ENCODE measurements at regions not wholly inside any gene's neighbourhood (a gene's known extent, or its start where the extent isn't known, plus 50 kb on each side); places are given as distances from the start of the nearest gene placed in this dataset.

DNA sequence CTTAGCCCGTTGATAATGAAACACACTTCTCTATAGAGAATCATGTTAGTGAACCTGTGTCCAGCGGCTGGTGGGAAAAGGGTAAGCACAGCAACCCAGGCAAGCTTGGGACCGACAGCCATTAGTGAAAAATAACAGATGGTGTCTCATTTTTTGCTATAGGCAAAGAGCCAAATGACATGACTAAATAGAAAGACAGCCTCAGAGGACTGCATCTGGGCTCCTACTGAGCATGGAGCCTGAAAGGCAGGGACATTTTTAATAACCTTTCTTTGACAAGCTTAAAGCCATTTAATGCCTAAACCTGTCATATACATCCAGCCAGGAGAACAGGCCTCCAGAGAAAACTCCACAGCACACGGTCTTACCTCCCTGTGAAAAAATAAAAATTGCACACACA is 67.0 kb downstream of the FANCF start:
- Histone ChIP-seq H3K27ac (ENCODE audit: low read depth in 1 of 2, low read length in 1 of 2) (no peak overlapping the region), H3K27me3 (ENCODE audit: control insufficient read depth in 3 of 3, insufficient read depth in 3 of 3, low read length in 2 of 3) (no peaks in the 10 kb centered on the region), H3K9me3 (ENCODE audit: control insufficient read depth in 4 of 4, insufficient read depth in 3 of 4, low read length in 3 of 4) (no peaks in the 10 kb centered on the region), H3K4me3 (no peak overlapping the region), H3K36me3 (ENCODE audit: control insufficient read depth in 4 of 4, insufficient read depth in 4 of 4, low read length in 4 of 4) (no peaks in the 10 kb centered on the region), H3K4me1 (ENCODE audit: control insufficient read depth in 5 of 5, insufficient read depth in 5 of 5, low read length in 5 of 5) (peaks cover 0 to 5% (median 0%) of the 10 kb centered on the region in 5 donors), H3K9ac (ENCODE audit: insufficient read depth in 1 of 2, low read length in 2 of 2) (no peak overlapping the region)
- ATAC-seq (ENCODE audit: insufficient read depth, low FRiP score) (no peak), DNase-seq (peak in 1 of 3 donors; percentile 47)
- WGBS, 2 donors, result 67 to 69% methylated on average over 4 of the region's 4 CpGs
- TF ChIP-seq, protein P1, sequence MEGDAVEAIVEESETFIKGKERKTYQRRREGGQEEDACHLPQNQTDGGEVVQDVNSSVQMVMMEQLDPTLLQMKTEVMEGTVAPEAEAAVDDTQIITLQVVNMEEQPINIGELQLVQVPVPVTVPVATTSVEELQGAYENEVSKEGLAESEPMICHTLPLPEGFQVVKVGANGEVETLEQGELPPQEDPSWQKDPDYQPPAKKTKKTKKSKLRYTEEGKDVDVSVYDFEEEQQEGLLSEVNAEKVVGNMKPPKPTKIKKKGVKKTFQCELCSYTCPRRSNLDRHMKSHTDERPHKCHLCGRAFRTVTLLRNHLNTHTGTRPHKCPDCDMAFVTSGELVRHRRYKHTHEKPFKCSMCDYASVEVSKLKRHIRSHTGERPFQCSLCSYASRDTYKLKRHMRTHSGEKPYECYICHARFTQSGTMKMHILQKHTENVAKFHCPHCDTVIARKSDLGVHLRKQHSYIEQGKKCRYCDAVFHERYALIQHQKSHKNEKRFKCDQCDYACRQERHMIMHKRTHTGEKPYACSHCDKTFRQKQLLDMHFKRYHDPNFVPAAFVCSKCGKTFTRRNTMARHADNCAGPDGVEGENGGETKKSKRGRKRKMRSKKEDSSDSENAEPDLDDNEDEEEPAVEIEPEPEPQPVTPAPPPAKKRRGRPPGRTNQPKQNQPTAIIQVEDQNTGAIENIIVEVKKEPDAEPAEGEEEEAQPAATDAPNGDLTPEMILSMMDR (IDR thresholded peaks at IDR 0.05; ENCODE audit: control extremely low read depth, extremely low read depth), result no peak

DNA sequence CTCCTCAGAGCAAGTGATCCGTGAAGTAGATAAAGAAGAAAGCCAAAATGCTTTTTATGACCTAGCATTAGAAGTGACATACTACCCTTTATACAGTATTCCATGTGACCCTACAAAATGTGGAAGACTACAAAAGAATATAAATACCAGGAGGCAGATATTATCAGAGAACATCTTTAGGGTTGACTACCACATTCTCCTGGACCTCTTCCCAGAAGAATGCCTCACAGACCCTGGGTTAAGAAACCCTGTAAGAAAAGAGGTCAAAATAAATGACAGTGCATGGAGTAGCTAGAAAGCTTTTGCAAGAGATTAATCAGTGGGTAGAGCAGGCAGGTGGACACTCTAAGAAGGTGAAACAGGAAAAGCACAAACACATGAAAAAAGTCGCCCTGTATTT is 69.2 kb downstream of the FANCF start:
- TF ChIP-seq, protein P1 (IDR thresholded peaks at IDR 0.05; ENCODE audit: control extremely low read depth, extremely low read depth), result no peak
- no peak overlapping the region for H3K9ac ChIP-seq (ENCODE audit: insufficient read depth in 1 of 2, low read length in 2 of 2)
- ATAC-seq (ENCODE audit: insufficient read depth, low FRiP score) (no peak), DNase-seq (no peak)
- H3K4me3 ChIP-seq, result no peak overlapping the region
- H3K9me3 ChIP-seq (ENCODE audit: control insufficient read depth in 4 of 4, insufficient read depth in 3 of 4, low read length in 3 of 4), result no peaks in the 10 kb centered on the region
- H3K4me1 ChIP-seq (ENCODE audit: control insufficient read depth in 5 of 5, insufficient read depth in 5 of 5, low read length in 5 of 5), result peaks cover 0 to 5% (median 0%) of the 10 kb centered on the region in 5 donors
- H3K36me3 ChIP-seq (ENCODE audit: control insufficient read depth in 4 of 4, insufficient read depth in 4 of 4, low read length in 4 of 4), result no peaks in the 10 kb centered on the region
- no peak overlapping the region for H3K27ac ChIP-seq (ENCODE audit: low read depth in 1 of 2, low read length in 1 of 2)
- 88 to 93% methylated on average over 2 of the region's 2 CpGs for WGBS, 2 donors
- H3K27me3 ChIP-seq (ENCODE audit: control insufficient read depth in 3 of 3, insufficient read depth in 3 of 3, low read length in 2 of 3), result no peaks in the 10 kb centered on the region

DNA sequence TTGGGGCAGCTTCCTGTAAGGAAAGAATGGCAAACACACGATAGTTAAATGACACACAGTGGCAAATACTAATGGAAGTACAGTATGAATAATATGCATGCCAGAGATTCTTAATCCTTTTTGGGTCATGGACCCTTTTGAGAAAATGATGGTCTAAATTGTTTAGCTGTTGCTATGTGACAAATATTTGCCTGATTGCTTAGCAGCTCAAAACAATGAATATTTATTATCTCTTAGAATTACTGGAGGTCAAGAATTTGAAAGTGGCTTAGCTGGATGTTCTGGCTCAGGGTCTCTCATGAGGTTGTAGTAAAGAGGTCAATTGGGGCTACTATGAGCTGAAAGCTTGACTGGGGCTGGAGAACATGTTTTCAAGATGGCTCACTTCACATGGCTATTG is 69.7 kb downstream of the FANCF start:
- no peak for ATAC-seq (ENCODE audit: insufficient read depth, low FRiP score)
- no peaks in the 10 kb centered on the region for H3K36me3 ChIP-seq (ENCODE audit: control insufficient read depth in 4 of 4, insufficient read depth in 4 of 4, low read length in 4 of 4)
- H3K27ac ChIP-seq (ENCODE audit: low read depth in 1 of 2, low read length in 1 of 2), result no peak overlapping the region
- DNase-seq, result no peak
- H3K4me3 ChIP-seq, result no peak overlapping the region
- H3K9ac ChIP-seq (ENCODE audit: insufficient read depth in 1 of 2, low read length in 2 of 2), result no peak overlapping the region
- no peaks in the 10 kb centered on the region for H3K9me3 ChIP-seq (ENCODE audit: control insufficient read depth in 4 of 4, insufficient read depth in 3 of 4, low read length in 3 of 4)
- TF ChIP-seq, protein P1 (IDR thresholded peaks at IDR 0.05; ENCODE audit: control extremely low read depth, extremely low read depth), result no peak
- H3K27me3 ChIP-seq (ENCODE audit: control insufficient read depth in 3 of 3, insufficient read depth in 3 of 3, low read length in 2 of 3), result no peaks in the 10 kb centered on the region
- peaks cover 0 to 5% (median 0%) of the 10 kb centered on the region in 5 donors for H3K4me1 ChIP-seq (ENCODE audit: control insufficient read depth in 5 of 5, insufficient read depth in 5 of 5, low read length in 5 of 5)
- WGBS, 2 donors, result 58 to 76% methylated on average over 1 of the region's 1 CpG

DNA sequence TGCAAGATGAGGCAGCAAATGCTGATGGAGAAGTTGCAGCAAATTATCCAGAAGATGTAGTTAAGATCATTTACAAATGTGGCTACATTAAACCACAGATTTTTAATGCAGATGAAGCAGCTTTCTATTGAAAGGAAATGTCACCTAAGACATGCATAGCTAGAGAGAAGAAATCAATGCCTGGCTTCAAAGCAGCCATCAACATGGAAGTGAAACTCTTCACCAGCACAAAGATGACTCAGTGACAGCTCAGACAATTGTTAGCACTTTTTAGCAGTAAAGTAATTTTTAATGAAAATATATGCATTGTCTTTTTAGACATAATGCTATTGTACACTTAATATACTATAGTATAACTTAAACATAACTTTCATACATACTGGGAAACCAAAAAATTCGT is 71.4 kb downstream of the FANCF start:
- H3K27me3 ChIP-seq (ENCODE audit: control insufficient read depth in 3 of 3, insufficient read depth in 3 of 3, low read length in 2 of 3), result no peaks in the 10 kb centered on the region
- ATAC-seq (ENCODE audit: insufficient read depth, low FRiP score), result no peak
- TF ChIP-seq, protein P1 (IDR thresholded peaks at IDR 0.05; ENCODE audit: control extremely low read depth, extremely low read depth), result no peak
- DNase-seq, result no peak
- H3K9ac ChIP-seq (ENCODE audit: insufficient read depth in 1 of 2, low read length in 2 of 2), result no peak overlapping the region
- peaks cover 0 to 5% (median 0%) of the 10 kb centered on the region in 5 donors for H3K4me1 ChIP-seq (ENCODE audit: control insufficient read depth in 5 of 5, insufficient read depth in 5 of 5, low read length in 5 of 5)
- WGBS, 2 donors, result 38 to 41% methylated on average over 1 of the region's 1 CpG
- H3K36me3 ChIP-seq (ENCODE audit: control insufficient read depth in 4 of 4, insufficient read depth in 4 of 4, low read length in 4 of 4), result no peaks in the 10 kb centered on the region
- no peak overlapping the region for H3K27ac ChIP-seq (ENCODE audit: low read depth in 1 of 2, low read length in 1 of 2)
- no peaks in the 10 kb centered on the region for H3K9me3 ChIP-seq (ENCODE audit: control insufficient read depth in 4 of 4, insufficient read depth in 3 of 4, low read length in 3 of 4)
- no peak overlapping the region for H3K4me3 ChIP-seq
